H1 (cell line): ENCODE measurements at regions not wholly inside any gene's neighbourhood (a gene's known extent, or its start where the extent isn't known, plus 50 kb on each side); places are given as distances from the start of the nearest gene placed in this dataset.

ENCODE experiments used
- CTCF ChIA-PET: fragments of 300-600 bp; sonication (Branson Sonifier 250); formaldehyde crosslinking; loops from one replicate; lab custom pipeline; 2021; ENCODE audit not compliant: partially characterized antibody; lab: Charles Lee
- POLR2A ChIA-PET: fragments of 300-600 bp; sonication (Branson Sonifier 250); formaldehyde crosslinking; loops from one replicate; lab custom pipeline; 2021; ENCODE audit warnings: inconsistent platforms; ENCODE audit not compliant: partially characterized antibody; lab: Charles Lee
- DNase-seq, 2 experiments: peaks; one replicate each; pipeline versions ENCODE4 v3.0.0 to v3.0.0-alpha.2; 2010 to 2022; ENCODE audit warnings: low spot score in 2 of 2, low read depth in 1 of 2, mixed read lengths in 1 of 2
- FAIRE-seq: peaks from 2 replicates; lab custom pipeline; 2011; peaks lifted over from hg19 to GRCh38; lab: Jason Lieb, UNC
- H2AFZ ChIP-seq: 2 replicates; pipeline ENCODE4 v1.8.1; 2012; ENCODE audit warnings: low read length, inconsistent platforms
- H2AK5ac ChIP-seq: 2 replicates; pipeline ENCODE4 v1.6.1; 2013; ENCODE audit warnings: low read depth, low read length
- H2BK120ac ChIP-seq: replicated peaks from 2 replicates; pipeline ENCODE3; 2013; ENCODE audit warnings: low read depth, low read length, inconsistent platforms
- H2BK12ac ChIP-seq: 2 replicates; pipeline ENCODE4 v1.6.1; 2013; ENCODE audit warnings: low read depth, low read length
- H2BK15ac ChIP-seq: 2 replicates; pipeline ENCODE4 v1.6.1; 2013; ENCODE audit warnings: low read length
- H2BK20ac ChIP-seq: 2 replicates; pipeline ENCODE4 v1.6.1; 2013; ENCODE audit warnings: low read length
- H2BK5ac ChIP-seq: 2 replicates; pipeline ENCODE4 v1.6.1; 2013; ENCODE audit warnings: low read depth, low read length
- H3K14ac ChIP-seq: 2 replicates; pipeline ENCODE4 v1.6.1; 2013; ENCODE audit warnings: inconsistent platforms; ENCODE audit not compliant: insufficient read length
- H3K18ac ChIP-seq: 2 replicates; pipeline ENCODE4 v1.6.1; 2013; ENCODE audit warnings: low read length; ENCODE audit errors: extremely low read depth
- H3K23ac ChIP-seq: 2 replicates; pipeline ENCODE4 v1.6.1; 2013; ENCODE audit warnings: inconsistent platforms; ENCODE audit not compliant: insufficient read length
- H3K23me2 ChIP-seq: 2 replicates; pipeline ENCODE4 v1.6.1; 2013; ENCODE audit warnings: low read depth, low read length
- H3K27ac ChIP-seq: 2 replicates; pipeline ENCODE4 v1.6.1; 2011; ENCODE audit warnings: low read depth, low read length, inconsistent platforms
- H3K27me3 ChIP-seq, 4 experiments: replicated peaks in 1 of 4; 1 replicate in 1 of 4; 2 replicates in 3 of 4; pipeline versions ENCODE4 v1.6.1 to v1.8.1; 2011 to 2013; ENCODE audit warnings: low read length in 3 of 4, mild to moderate bottlenecking in 3 of 4, inconsistent platforms in 2 of 4, mixed read lengths in 2 of 4, moderate library complexity in 1 of 4; ENCODE audit not compliant: control insufficient read depth in 3 of 4, insufficient read depth in 3 of 4; ENCODE audit errors: extremely low read depth in 1 of 4
- H3K36me3 ChIP-seq, 4 experiments: 2 replicates each; pipeline versions ENCODE4 v1.6.1 to v1.8.1; 2011 to 2013; ENCODE audit warnings: mild to moderate bottlenecking in 4 of 4, low read length in 3 of 4, moderate library complexity in 2 of 4, control low read depth in 1 of 4, inconsistent platforms in 1 of 4; ENCODE audit not compliant: insufficient read depth in 4 of 4, control insufficient read depth in 2 of 4
- H3K4ac ChIP-seq: replicated peaks from 2 replicates; pipeline ENCODE3; 2013; ENCODE audit warnings: low read length, low read depth, mixed read lengths, inconsistent platforms; ENCODE audit not compliant: insufficient read length
- H3K4me1 ChIP-seq, 4 experiments: replicated peaks in 1 of 4; 1 replicate in 1 of 4; 2 replicates in 3 of 4; pipeline versions ENCODE4 v1.6.1 to v1.8.1; 2011 to 2013; ENCODE audit warnings: low read length in 3 of 4, inconsistent platforms in 2 of 4, mixed read lengths in 1 of 4; ENCODE audit not compliant: insufficient read depth in 4 of 4, control insufficient read depth in 3 of 4
- H3K4me2 ChIP-seq, 2 experiments: 2 replicates each; pipeline versions ENCODE4 v1.6.1 to v1.8.1; 2011 to 2013; ENCODE audit warnings: low read depth in 2 of 2, low read length in 2 of 2, control low read depth in 1 of 2, inconsistent platforms in 1 of 2, mild to moderate bottlenecking in 1 of 2; ENCODE audit not compliant: insufficient read depth in 1 of 2
- H3K4me3 ChIP-seq, 4 experiments: fragments of 200-600, 300-600 bp in 1 of 4; sonication (generic), shearing (Covaris generic), sonication (Bioruptor Twin) in 1 of 4; 2 replicates each; pipeline versions ENCODE4 v1.5.1 to v1.8.1; 2011 to 2016; ENCODE audit warnings: low read length in 4 of 4, low read depth in 3 of 4, control low read depth in 2 of 4, inconsistent platforms in 2 of 4, mild to moderate bottlenecking in 2 of 4, mixed read lengths in 1 of 4, moderate library complexity in 1 of 4; ENCODE audit not compliant: insufficient read depth in 2 of 4; ENCODE audit errors: extremely low read depth in 1 of 4
- H3K56ac ChIP-seq: replicated peaks from 2 replicates; pipeline ENCODE3; 2013; ENCODE audit warnings: low read depth, mild to moderate bottlenecking, mixed read lengths, low read length, inconsistent platforms; ENCODE audit not compliant: insufficient read length
- H3K79me1 ChIP-seq: 2 replicates; pipeline ENCODE4 v1.6.1; 2013; ENCODE audit warnings: low read depth, low read length, control low read depth
- H3K79me2 ChIP-seq, 2 experiments: 2 replicates each; pipeline versions ENCODE4 v1.6.1 to v1.8.1; 2012 to 2013; ENCODE audit warnings: low read length in 2 of 2, mild to moderate bottlenecking in 2 of 2, inconsistent platforms in 1 of 2; ENCODE audit not compliant: insufficient read depth in 2 of 2, control insufficient read depth in 1 of 2
- H3K9ac ChIP-seq, 4 experiments: replicated peaks in 1 of 4; 1 replicate in 1 of 4; 2 replicates in 3 of 4; pipeline versions ENCODE4 v1.6.1 to v1.8.1; 2011 to 2013; ENCODE audit warnings: low read depth in 3 of 4, low read length in 3 of 4, control low read depth in 2 of 4, mild to moderate bottlenecking in 2 of 4, moderate library complexity in 2 of 4, inconsistent platforms in 1 of 4; ENCODE audit errors: extremely low read depth in 1 of 4
- H3K9me3 ChIP-seq, 2 experiments: 2 replicates each; pipeline versions ENCODE4 v1.6.1 to v1.8.1; 2012 to 2013; ENCODE audit warnings: mild to moderate bottlenecking in 2 of 2, moderate library complexity in 2 of 2, control low read depth in 1 of 2, inconsistent platforms in 1 of 2, low read depth in 1 of 2, low read length in 1 of 2, mixed read lengths in 1 of 2; ENCODE audit not compliant: insufficient read depth in 2 of 2
- H4K20me1 ChIP-seq, 2 experiments: replicated peaks in 1 of 2; 2 replicates each; pipeline versions ENCODE3 to v1.8.1; 2011 to 2013; ENCODE audit warnings: inconsistent platforms in 2 of 2, low read length in 2 of 2, mild to moderate bottlenecking in 1 of 2; ENCODE audit not compliant: insufficient read depth in 2 of 2, control insufficient read depth in 1 of 2
- H4K5ac ChIP-seq: 2 replicates; pipeline ENCODE4 v1.6.1; 2013; ENCODE audit warnings: low read length, low read depth, mixed read lengths, inconsistent platforms; ENCODE audit not compliant: insufficient read length
- H4K8ac ChIP-seq: 2 replicates; pipeline ENCODE4 v1.8.0; 2013; ENCODE audit warnings: mild to moderate bottlenecking, moderate library complexity, low read length, inconsistent platforms; ENCODE audit not compliant: insufficient read depth; ENCODE audit errors: extremely low read depth
- H4K91ac ChIP-seq: replicated peaks from 2 replicates; pipeline ENCODE3; 2013; ENCODE audit warnings: low read length, mixed read lengths, inconsistent platforms; ENCODE audit not compliant: insufficient read length
- HDAC2 ChIP-seq, 2 experiments: fragments of 300-600 bp in 1 of 2; sonication (generic) in 1 of 2; IDR thresholded peaks; 2 replicates each; pipeline ENCODE4 v1.6.1; 2011 to 2012; ENCODE audit warnings: low read depth in 2 of 2, low read length in 2 of 2, mild to moderate bottlenecking in 2 of 2, moderate library complexity in 2 of 2, borderline replicate concordance in 1 of 2, inconsistent platforms in 1 of 2
- SP4 ChIP-seq: IDR thresholded peaks from 2 replicates; pipeline ENCODE4 v1.6.1; 2012; ENCODE audit warnings: low read length, inconsistent platforms
- WGBS, 2 experiments: shearing (Covaris generic) in 1 of 2; methylation state at CpG; one replicate each; pipeline versions ENCODE4 v1.1.6 to v1.1.7; 2013 to 2015; ENCODE audit warnings: low lambda C conversion rate in 2 of 2, mixed read lengths in 2 of 2, inconsistent platforms in 1 of 2, low coverage in 1 of 2, missing lambda C conversion rate in 1 of 2; ENCODE audit not compliant: insufficient replicate concordance in 2 of 2, insufficient coverage in 1 of 2, insufficient read length in 1 of 2; ENCODE audit errors: extremely low coverage in 1 of 2, missing lambda C conversion rate in 1 of 2; 5-methylcytosine and 5-hydroxymethylcytosine counted together

DNA sequence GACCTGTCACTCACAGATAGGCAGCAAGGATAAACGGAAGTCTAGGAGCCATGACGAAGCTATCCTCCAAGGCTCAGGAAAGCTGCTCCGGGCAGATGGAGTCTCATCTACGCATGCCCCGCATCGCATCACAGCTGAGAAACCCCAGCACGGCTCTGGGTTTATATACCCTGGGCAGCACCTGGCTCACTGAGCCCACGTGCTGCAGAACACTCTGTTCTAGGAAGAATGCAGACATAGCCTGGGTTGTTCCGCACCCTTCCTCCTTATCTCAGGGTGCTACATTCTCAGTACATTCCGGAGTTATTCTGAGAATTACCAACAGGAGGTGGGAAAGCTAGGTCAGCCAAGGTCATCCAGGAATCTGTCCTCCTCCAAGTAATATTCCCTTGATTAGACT lies 260.4 kb downstream of the CBLN4 start (continued):
- no peak for TF ChIP-seq SP4

DNA sequence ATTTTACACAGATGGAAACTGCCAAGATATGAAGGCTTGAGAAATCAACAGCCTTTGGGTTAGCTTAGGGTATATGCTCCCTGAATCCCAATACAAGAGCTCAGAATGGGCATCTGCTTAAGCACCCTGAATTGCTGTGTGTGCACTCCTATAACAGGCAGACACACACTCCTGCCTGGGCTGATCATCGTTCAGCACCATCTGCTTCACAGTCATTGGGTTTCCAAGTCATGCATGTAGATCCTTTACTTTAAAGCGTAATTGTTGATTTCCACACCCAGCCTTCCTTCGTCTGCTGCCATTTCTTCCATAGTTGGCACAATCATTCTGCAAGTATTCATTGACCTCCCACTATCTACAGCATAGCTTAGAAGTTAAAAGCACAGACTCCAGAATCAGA lies 263.5 kb downstream of the CBLN4 start:
- H3K23ac ChIP-seq = no peak overlapping the region
- no peak overlapping the region for H2BK120ac ChIP-seq
- no peak overlapping the region for H3K56ac ChIP-seq
- H2AK5ac ChIP-seq = no peak overlapping the region
- no peak overlapping the region for H2AFZ ChIP-seq
- H3K18ac ChIP-seq = no peak overlapping the region
- no peak overlapping the region for H2BK15ac ChIP-seq
- H3K4ac ChIP-seq = no peak overlapping the region
- WGBS, 2 experiments = 94% methylated on average over 3 of the region's 3 CpGs; no CpG with 5 or more reads in 1 of the 2 experiments
- no peak for FAIRE-seq
- POLR2A ChIA-PET = no interaction called here
- H2BK12ac ChIP-seq = no peak overlapping the region
- TF ChIP-seq HDAC2 (IDR thresholded peaks at IDR 0.05; ENCODE audit: borderline replicate concordance in 1 of 2, low read depth in 2 of 2, low read length in 2 of 2) = no peak
- TF ChIP-seq, all 59 proteins: peak for 0
- H3K9me3 ChIP-seq = no peaks in the 10 kb centered on the region
- no peaks in the 10 kb centered on the region for H3K79me1 ChIP-seq
- H3K36me3 ChIP-seq = no peaks in the 10 kb centered on the region
- no peak overlapping the region for H3K14ac ChIP-seq
- H4K8ac ChIP-seq = no peak overlapping the region
- H4K91ac ChIP-seq = no peak overlapping the region
- H3K27ac ChIP-seq = no peak overlapping the region
- H3K9ac ChIP-seq = no peak overlapping the region
- CTCF ChIA-PET = no interaction called here
- no peaks in the 10 kb centered on the region for H3K4me1 ChIP-seq
- H3K27me3 ChIP-seq = no peaks in the 10 kb centered on the region
- no peak overlapping the region for H2BK5ac ChIP-seq
- H3K4me2 ChIP-seq = no peak overlapping the region
- H3K23me2 ChIP-seq = no peaks in the 10 kb centered on the region
- no peak for DNase-seq
- H3K4me3 ChIP-seq = no peak overlapping the region
- no peaks in the 10 kb centered on the region for H4K20me1 ChIP-seq
- H3K79me2 ChIP-seq = no peaks in the 10 kb centered on the region
- H2BK20ac ChIP-seq = no peak overlapping the region
- no peak overlapping the region for H4K5ac ChIP-seq
